Bronchial epithelial cell (primary cell): ENCODE measurements at regions not wholly inside any gene's neighbourhood (a gene's known extent, or its start where the extent isn't known, plus 50 kb on each side); places are given as distances from the start of the nearest gene placed in this dataset.

ENCODE experiments used
- DNase-seq: peaks from one replicate; pipeline ENCODE4 v3.0.0-alpha.2; 2010; ENCODE audit warnings: low read depth
- FAIRE-seq: peaks from 2 replicates; lab custom pipeline; 2011; peaks lifted over from hg19 to GRCh38; lab: Jason Lieb, UNC
- H3K27me3 ChIP-seq: 2 replicates; pipeline ENCODE4 v1.5.1; 2011; ENCODE audit warnings: low read length; ENCODE audit not compliant: control insufficient read depth, insufficient read depth
- H3K36me3 ChIP-seq: 2 replicates; pipeline ENCODE4 v1.5.1; 2011; ENCODE audit warnings: low read length; ENCODE audit not compliant: control insufficient read depth, insufficient read depth
- H3K4me3 ChIP-seq: 2 replicates; pipeline ENCODE4 v1.5.1; 2011; ENCODE audit warnings: mild to moderate bottlenecking, low read depth, low read length, control low read depth
- TF ChIP-seq, protein P1 (sequence below): IDR thresholded peaks from 2 replicates; pipeline ENCODE4 v1.5.1; 2011; ENCODE audit warnings: mild to moderate bottlenecking, moderate library complexity, low read length, control low read depth, inconsistent platforms; ENCODE audit not compliant: insufficient read depth, severe bottlenecking

DNA sequence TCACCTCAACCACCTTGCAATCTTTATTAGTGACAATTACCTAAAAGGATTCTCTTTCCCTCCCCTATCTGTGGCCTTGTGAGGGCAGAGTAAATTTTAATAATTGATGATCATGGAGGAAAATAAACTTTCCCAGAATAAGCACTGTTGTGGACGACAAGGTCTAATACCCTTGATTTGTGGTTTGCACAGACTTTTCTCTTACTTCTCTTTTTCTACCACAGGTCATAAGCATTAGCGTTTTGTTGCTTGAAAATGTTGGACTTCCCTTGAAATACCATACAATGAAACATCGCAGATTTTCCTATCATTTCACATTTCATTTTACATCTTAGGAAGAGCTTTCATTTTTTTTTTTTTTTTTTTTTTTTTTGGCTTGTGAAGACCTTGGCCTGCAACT is 188.1 kb upstream of the TMEM72 start:
- H3K4me3 ChIP-seq: no peak overlapping the region
- TF ChIP-seq, protein P1, sequence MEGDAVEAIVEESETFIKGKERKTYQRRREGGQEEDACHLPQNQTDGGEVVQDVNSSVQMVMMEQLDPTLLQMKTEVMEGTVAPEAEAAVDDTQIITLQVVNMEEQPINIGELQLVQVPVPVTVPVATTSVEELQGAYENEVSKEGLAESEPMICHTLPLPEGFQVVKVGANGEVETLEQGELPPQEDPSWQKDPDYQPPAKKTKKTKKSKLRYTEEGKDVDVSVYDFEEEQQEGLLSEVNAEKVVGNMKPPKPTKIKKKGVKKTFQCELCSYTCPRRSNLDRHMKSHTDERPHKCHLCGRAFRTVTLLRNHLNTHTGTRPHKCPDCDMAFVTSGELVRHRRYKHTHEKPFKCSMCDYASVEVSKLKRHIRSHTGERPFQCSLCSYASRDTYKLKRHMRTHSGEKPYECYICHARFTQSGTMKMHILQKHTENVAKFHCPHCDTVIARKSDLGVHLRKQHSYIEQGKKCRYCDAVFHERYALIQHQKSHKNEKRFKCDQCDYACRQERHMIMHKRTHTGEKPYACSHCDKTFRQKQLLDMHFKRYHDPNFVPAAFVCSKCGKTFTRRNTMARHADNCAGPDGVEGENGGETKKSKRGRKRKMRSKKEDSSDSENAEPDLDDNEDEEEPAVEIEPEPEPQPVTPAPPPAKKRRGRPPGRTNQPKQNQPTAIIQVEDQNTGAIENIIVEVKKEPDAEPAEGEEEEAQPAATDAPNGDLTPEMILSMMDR: no peak
- FAIRE-seq (no peak), DNase-seq (no peak)
- H3K27me3 ChIP-seq: no peaks in the 10 kb centered on the region
- no peaks in the 10 kb centered on the region for H3K36me3 ChIP-seq

GRCh38 chr10:44723619-44724325 is 187.4 kb upstream of the TMEM72 start:
- peak; percentile 80 for DNase-seq
- TF ChIP-seq, protein P1: no peak
- Histone ChIP-seq H3K27me3 (no peaks in the 10 kb centered on the region), H3K36me3 (no peaks in the 10 kb centered on the region), H3K4me3 (no peak overlapping the region)
- FAIRE-seq: no peak

GRCh38 chr10:44724415-44725174 is 186.5 kb upstream of the TMEM72 start:
- TF ChIP-seq, protein P1: no peak
- Histone ChIP-seq H3K27me3 (no peaks in the 10 kb centered on the region), H3K36me3 (no peaks in the 10 kb centered on the region), H3K4me3 (no peak overlapping the region)
- FAIRE-seq: no peak
- DNase-seq: peak; percentile 48

DNA sequence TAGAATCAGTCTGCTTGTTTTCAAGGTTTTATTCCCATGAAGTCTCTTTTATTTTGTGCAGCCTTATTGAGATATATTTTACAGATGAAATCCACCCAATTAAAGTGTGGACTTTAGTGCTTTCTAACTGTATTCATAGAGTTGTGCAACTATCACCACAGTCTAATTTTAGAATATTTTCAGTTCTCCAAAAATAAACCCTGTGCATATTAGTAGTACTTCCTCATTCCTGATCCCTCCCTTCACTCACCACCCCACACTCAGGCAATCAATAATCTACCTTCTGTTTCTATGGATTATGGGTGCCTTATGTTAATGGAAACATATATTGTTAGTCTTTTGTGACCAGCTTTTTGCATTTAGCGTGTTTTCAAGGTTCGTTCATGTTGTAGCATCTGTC is 185.7 kb upstream of the TMEM72 start:
- Histone ChIP-seq H3K36me3 (no peaks in the 10 kb centered on the region), H3K27me3 (no peaks in the 10 kb centered on the region), H3K4me3 (no peak overlapping the region)
- DNase-seq (peak; percentile 16), FAIRE-seq (no peak)
- TF ChIP-seq, protein P1: no peak

DNA sequence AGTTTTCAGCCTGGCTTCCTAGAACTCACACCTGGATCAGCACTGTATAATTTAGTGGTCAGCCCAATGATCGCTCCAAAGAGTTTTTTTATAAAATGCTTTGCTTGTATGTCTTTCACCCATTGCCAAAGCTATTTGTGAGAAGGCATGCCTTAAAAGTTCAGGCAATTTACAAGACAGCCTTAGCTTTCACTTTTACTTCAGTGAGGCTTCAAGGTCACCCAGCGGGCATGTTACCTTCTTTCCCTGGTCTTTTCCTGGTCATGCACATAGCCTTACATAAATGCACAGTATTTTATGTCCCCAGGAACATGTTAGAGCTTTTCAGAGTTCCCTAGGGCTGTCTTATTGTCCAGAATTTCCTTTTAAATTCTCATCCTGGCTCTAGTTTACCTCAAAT is 179.9 kb upstream of the TMEM72 start:
- TF ChIP-seq, protein P1: no peak
- DNase-seq (no peak), FAIRE-seq (no peak)
- no peak overlapping the region for H3K4me3 ChIP-seq
- no peaks in the 10 kb centered on the region for H3K36me3 ChIP-seq
- H3K27me3 ChIP-seq: no peaks in the 10 kb centered on the region
